ENCODE measurements at regions not wholly inside any gene's neighbourhood (a gene's known extent, or its start where the extent isn't known, plus 50 kb on each side); places are given as distances from the start of the nearest gene placed in this dataset.
A peak's percentile ranks its signal among the peaks of the same experiment; 100 is the strongest.
"Not testable (repeated sequence)": the region's sequence is repeated elsewhere in the genome, so short reads cannot be mapped to it uniquely, and the experiment has no call there.

DNA sequence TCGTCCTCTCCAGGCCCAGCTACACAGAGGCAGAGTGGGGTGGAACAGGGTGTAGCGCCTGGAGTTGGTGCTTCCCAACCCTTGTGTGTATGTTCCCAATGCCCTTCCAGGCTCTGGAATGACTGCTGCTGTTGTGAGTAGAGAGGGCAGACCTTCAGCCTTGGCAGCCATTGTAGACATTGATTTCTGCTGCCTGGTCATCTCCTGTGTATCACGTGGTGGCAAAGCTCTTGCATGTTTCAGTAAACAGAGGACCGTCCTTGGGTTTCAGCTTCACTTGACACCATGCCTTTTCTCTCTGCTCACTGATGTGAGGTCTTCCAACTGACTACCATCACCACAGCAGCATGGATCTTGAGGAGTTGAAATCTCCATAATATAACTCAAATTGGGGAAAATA lies 397.9 kb downstream of the COG6 start:
- DNase-seq: no peak

DNA sequence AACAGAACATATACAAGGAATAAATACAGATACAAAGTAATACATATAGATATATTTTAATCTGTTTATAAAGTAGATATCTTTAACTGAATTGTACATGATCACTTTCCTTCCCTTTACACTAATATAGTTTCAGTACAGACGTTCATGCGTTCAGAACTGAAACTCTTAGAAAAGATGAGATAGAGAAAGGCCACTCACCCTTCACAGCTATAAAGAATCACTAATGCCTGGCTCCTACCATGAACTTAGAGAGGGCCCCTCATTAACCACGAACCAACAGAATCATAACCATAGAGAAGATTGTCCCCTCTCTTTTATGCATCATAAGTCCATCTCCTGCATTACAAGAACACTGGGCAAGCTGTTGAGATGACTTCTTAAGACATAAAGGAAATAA lies 399.0 kb downstream of the COG6 start:
- DNase-seq: not testable (repeated sequence)

DNA sequence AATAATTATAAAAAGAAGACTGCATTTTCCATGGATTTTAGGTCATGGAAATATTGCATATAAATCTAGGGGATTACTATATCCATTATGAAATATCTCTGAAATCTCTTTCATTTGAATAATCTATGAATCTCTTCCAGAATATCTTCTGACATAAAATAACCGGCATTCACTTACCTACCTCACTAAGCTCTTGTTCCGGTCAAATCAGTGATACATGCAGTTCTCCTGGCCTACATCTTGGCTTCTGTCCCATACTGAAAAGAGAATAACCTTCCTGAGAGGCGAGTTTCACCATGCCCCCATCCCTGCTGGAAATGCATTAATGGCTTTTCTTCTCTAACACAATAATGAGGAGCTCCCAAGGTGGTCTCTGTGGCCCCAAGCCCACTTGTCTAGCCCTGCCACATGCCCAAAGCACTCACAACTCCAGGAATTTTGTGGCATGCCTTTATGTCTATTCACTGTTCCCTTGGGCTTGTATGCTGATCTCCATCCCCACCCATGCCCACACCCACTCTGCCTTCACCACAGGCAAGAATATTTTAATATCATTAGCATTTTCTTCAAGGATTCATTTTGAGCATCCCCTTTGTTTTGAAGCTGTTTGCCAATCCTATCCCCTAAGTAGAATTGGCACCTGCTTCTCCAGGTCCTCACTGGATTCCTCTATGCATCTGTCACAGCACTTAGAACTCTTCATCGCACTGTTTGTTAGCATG lies 401.6 kb downstream of the COG6 start:
- DNase-seq: no peak

DNA sequence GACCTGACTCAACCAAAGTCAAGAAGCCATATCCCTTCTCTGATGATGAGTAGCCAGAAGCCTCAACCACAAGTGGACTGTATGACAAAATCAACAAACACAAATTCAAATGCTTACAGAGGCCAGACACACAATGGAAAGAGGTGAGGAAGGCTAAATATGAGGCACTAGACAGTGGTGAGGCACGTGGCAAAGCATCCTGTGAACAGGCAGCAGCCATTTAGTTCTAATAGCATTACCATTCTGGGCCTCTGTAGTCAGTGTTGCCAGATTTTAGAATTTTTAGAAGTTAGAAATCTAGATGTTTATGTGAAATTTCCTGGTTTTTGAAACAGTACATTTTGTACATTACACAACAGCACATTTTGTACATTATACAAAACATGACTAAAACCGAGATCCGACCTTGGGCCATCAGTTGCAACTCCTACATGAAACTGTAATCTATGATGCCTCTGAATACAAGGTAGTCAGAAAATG lies 403.3 kb downstream of the COG6 start:
- no peak for DNase-seq

DNA sequence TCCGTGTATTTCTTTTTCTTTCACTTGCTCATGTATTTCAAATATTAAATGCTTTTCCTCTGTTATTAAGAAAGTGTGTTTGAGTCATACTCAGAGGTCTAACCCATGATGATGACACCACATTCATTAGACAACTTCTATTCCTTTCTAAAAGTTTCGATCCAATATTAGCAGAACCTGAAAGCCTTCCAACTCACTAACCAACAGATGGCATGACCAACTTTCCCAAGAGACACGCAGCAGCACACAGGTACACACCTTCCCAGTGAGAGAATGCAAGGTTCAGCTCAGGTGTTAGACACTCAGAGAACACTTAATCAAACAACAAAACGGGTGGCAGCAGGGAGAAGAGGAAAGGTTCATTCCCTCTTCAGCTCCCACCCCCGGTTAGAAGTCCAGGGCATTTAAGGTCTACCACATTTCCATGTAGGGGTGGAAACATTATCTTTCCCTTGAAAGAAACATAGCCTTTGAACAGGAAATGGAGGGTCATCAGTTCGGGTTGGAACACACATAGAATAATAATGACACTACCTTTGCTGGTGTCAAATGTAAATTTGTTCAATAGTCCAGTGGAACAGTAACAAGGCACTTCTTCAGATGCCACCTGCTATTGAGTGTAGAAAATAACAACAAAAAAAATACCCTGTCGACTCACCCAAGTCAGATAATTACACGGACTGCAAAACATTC lies 404.2 kb downstream of the COG6 start:
- no peak for DNase-seq

DNA sequence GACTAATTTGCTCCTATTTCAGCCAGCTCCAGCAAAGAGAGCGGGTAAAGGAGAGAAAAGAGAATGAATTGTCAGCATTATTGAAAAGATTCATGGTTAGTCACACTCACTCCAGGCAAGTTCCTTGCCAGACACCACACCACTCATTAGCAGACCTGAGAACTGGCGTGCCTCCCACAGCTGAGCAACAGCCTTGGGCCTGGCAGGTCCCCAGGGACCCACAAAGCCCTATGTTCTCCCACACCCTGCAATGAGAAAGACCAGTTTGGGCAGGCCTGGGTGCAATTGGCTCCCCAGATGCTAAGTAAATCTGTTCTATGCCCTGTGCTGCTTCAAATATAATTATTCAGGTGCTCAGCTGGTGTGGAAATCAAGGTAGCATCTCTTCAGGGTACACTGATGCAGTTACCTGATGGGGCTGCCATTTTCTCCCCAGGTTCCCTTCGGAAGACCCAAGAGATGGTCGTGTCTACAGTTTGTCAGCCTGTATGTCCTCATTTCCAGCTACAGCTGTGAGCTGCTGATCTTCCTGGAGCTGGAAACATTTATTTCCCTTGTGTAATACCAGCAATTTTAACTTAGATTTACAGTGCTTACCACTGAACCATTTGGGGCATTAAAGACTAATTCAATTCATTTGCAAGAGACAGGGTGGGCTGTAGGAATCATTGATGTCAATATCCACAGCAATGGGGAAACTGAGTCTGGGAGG lies 405.0 kb downstream of the COG6 start:
- peak; percentile 57 for DNase-seq

DNA sequence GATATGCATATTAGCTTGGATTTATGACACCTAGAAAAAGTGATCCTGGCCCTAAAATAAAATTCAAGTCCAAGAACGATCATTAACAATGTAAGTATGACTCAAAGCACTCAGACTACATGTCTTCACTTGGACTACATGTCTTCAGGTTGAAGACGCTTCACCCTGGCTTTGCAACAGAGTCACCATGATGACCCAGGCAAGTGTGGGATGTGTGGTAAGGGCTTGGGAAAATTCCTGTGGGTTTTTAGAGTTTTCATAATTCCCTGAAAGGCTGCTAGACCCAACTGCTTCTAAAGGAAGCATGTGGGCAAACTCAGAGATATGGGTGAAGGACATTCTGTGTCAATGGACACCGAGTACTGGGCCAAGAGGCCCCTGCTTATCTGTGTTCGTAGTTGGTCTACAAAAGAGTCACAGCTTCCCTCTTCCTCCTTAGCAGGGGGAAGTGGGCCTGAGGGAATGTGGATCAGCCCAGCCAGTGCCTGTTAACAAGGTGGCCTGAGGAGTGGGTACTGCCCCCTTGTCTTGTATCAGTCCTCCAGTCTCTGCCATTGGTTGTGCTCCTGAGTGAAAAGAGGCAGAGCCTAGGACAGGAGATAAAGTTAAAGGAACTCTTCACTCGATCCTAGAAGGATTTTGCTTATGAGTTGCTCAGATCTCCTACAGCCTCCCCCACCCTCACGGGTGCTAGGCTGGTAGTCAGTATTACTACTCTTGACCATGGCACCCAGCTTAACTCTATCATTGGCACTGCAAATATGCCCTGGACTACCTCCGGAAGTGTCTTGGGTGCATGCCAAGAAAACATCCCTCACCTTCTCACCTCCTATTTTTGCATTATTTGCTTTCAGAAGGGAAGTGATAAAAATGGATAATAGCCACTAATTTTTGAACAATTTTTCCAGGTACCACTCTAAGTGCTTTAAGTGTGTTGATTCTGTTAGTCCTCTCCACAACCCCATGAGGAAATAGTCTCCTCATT lies 406.3 kb downstream of the COG6 start:
- no peak for DNase-seq

DNA sequence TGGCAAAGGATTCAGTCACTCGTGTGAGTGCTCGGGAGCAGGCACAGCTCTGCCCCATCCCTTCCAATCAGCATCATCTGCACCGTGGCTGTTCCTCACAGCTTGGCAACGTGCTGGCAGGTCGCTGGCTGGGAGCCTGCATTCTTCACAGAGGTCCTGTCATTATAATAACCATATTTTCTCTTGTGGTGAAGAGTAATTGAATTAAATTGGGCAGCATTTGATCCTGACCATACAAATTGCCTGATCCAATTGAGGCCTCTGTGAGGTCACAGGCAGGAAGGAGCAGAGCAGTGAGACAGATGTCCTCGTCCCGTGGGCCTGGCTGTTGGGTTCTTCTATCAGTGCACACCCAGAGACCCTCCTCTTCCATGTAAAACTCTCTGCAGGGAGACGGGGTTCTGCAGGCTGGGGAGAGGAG lies 407.8 kb downstream of the COG6 start:
- no peak for DNase-seq

DNA sequence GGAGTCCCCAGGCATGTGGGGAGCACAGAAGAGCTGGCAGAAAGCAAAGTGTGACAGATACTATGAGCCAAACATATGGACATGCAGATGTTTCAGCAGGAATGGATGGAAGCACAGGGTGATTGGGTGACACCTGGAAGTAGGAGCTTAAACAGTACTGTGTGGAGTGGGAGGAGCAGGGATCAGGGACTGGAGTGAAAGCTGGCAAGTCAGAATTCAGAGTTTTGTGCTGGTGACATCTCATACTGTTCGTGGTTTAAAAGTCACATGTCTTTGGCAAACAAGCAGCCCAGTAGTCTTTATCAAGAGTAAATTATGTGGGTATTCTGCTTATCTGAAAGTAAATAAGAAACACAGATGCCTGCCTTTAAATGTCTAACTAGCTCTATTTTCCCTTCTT lies 408.2 kb downstream of the COG6 start:
- DNase-seq: no peak

DNA sequence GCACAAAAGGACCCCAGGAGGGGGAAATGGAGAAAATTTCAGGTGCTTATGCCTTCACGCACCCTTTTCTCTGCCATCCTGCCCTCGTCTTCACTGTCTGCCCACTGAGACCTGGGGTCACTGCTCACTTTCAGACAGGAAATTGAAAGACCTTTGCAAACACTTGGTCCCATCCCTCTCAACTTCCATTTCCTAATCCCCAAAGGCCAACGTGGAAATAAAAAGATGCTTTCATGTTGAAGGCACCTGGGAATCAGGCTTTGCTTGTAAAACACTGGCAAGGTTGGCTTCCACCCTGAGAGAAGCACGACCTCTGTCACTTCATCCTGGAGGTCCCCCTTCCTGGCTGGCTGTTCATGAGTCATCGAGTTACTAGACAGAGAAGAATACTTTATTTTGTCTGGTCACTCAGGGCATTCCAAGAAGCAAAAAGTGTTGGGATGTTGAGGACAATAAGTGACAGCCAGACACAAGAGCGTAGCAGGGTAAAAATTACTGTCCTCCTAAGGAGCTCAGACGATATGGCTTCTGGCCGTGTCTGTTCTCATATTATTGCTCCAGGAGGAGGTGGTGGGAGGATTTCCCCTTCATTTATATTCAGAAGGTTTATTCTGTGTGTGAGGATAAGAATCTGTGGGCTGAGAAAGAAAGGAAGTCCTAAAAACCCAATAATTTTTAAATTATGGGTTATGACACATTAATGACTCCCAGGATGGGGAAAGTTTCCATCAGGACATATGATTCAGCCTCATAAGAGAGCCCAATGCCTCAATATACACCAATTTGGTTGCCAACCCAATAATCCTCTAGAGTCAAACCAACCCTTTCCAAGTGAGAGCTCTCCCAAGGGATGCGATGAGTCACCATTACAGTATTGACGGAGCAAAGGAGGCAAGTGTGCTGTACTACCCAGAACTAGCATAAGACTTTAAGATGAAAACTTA lies 409.0 kb downstream of the COG6 start:
- peak; percentile 70 for DNase-seq

DNA sequence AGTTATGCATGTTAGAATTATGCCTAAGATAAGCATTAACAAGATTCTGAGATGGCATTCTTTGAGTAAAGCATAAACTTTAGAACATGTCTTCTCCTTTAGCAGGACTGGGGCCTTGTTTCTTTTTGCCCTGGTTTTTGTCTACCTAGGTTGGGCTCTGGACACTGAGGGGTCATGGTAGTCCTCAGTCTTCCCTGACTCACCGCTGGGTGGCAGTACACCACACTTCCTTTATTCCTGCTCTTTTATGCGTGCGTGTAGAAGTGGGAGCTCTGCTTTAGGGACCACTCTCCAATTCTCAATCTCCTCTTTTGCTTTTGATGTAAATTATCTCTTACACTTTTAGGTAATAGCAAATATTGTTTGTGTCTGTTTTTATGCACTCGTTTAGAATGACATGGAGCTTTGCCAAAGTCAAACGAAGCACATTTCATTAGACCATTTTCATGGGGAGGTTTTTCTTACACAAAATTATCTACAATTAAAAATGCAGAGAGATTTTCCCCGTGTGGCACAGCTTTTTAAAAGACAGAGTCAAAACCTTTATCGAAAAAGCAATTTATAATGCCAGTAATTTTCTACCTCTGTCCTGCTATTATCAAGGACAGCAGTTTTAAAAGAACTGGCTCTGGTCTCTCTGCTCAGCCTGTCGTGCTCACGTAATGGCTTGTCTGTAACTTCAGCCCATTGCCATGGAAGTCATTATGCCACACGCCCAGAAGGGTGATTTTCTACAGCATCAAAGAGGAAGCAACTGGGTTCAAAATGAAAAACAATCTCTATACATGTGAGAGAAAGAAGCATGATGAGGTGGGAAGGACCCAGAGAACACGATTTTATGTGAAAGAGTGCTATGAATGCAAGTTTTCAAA lies 413.9 kb downstream of the COG6 start:
- DNase-seq: peak; percentile 91

DNA sequence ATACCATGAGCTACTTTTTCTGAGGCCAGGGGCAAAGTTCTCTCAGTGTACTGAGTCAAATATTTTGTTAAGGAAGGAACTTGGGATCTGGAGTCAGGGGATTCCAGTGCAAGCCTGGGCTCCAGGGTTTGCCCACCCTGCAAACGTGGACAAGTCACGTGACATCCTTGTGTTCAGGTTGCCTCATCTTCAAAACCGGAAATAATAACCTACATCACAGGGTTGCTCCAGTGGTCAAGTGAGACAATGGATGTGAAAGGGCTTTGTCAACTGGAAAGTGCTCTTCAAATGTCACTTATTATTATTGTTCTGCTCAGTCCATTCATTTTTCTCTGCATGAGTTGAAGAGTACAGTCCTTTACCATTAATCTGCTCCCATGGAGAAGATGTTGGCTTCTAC lies 414.9 kb downstream of the COG6 start:
- DNase-seq: peak; percentile 38

DNA sequence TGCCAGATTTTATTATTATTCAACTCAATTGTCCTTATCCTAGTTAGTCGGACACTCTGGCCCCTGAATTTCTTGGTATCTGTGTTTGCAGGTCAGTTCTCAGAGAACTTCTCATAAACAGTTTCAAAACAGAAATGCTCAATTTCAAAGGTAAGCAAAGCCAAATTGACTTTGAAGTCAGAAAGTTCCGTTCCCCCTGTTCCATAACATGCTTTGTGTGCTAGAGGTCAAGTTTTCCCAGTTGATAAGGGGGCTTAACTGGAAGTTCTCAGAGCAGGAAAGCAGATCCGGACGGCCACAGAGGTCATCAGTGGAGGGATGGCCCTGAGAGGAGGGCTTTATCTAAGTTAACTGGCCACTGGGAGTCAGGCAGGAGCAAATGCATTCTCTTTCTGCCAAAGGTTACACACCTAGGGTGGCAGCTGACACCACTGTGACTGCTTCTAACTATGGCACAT lies 417.2 kb downstream of the COG6 start:
- DNase-seq: no peak

DNA sequence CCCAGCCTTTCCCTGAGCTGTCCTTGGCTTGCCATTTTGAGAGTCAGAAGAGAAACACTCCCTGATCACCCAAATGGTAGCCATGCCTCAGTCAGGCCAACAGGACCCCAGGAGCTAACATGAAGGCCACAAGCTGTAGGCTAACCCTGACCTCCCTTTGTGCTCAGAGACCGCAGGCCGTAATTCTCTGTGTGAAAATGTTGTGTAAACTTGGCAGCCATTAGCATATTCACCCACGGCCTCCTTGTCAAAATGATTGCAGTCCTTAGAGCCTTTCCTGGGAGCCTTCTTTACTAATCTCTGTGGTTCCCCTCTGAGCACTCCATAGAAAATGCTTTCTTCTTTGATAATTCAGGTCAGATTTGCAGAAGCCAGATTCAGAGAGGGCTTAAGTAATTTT lies 418.9 kb downstream of the COG6 start:
- no peak for DNase-seq

DNA sequence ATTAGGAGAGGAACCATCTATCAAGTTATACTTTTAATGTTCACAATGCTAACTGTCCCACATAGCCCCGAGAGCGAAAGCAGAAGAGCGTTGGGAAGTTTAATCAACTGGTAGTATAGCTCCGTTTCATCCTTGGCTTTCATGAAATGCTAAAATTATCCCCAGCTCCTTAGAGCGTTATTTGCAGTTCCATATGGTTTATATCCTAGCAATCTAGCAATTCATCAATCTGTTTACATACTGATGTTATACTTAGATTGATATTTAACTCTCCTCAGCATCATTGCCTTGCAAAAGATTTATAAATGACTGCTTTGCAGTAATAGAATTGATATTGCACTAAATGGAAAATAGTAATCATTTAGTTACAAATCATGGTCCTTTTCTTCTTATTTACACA lies 419.8 kb downstream of the COG6 start:
- DNase-seq: no peak

DNA sequence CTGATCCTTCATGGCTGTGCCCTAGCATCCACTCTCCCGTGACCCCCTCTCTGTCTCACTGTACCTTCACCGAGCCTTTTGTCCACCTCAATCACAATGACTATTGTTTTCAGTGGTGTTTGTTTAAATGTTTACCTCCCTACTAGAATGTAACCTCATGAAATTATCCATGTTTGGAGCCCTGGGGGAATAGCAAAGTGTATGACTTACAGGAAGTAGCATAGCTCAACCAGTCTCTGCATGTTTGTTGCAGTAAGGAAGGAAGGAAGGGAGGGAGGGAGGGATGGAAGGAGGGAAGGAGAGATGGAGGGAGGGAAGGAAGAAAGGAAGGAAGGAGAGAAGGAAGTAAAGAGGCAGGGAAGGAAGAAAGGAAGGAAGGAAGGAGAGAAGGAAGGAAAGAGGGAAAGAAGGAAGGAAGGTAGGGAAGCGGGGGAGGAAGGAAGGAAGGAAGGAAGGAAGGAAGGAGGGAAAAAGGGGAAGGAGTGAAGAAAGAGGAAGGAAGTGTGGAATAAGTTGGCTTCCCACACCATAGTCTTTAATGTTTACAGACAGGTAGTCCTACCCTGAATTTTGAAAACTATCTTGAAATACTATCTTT lies 421.4 kb downstream of the COG6 start:
- DNase-seq: no peak

DNA sequence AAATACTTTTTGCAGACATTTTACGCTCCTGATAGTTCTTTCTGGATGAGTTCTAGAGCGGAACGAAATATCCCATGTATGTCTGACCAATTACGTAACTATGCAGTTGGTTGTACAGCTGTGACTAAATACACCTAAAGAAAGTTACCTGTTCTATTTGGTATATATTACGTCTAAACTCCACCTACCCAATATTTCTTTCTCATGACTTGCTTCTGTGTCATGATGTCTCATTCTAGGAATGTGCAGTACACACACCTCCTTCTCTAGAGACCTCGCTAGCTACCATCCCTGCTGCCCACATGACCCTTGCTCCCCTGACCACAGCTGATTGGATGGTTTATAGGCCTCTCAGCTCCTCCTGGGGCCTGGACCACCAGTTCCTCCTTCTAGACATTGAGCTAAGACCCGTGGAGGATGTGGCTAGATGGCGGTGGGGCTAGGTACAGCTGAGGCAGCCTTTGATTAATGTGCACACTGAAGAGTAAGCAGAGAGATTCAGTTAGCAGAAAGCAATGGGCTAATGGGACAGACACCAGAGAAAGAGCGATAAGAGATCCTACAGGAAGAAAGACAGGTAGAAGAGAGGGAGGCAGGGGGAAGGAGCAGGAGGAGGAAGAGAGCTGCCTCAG lies 422.1 kb downstream of the COG6 start:
- DNase-seq: no peak

DNA sequence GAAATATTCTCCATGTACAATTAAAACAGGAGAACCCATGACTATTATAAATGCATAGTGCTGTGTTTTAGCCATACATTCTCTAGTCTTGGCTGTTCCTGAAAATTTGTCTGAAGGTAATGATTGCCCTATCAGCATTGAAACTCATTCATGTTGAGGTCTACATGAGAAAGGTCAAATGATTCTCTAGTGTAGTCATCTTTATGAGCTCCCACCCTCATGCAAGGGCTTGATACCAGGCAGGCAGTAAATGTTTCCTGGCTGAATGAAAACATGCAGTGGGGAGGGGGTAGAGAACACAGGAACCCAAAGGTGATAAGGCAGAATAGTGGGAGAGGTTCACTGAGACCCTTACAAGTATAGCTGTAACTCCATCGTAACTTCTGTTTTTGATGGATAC lies 424.3 kb downstream of the COG6 start:
- no peak for DNase-seq

DNA sequence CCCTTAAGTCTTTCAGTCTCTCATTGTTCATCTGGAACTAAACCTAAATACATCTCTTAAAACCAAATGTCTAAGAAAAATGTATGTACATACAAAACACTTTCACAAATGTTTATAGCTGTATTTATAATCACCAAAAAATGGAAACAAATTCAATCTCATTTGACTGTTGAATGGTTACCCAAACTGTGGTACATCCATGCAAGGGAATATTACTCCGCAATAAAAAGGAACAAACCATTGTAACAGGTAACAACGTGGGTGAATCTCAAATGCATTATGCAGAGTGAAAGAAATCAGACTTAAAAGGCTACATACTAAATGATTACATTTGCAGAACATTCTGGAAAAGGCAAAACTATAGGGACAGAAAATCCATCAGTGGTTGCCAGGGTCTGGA lies 425.2 kb downstream of the COG6 start:
- DNase-seq: no peak
